GM21576 (cell line): ENCODE measurements at regions not wholly inside any gene's neighbourhood (a gene's known extent, or its start where the extent isn't known, plus 50 kb on each side); places are given as distances from the start of the nearest gene placed in this dataset.

ENCODE experiments used
- ATAC-seq: cut with Tn5 transposase; IDR thresholded peaks from one replicate; pipeline ENCODE4 v1.9.1; 2021; ENCODE audit warnings: mild to moderate bottlenecking, moderate library complexity; ENCODE audit not compliant: unreplicated experiment

- ATAC-seq: no peak
Observed at GRCh38 chr4:111537165-111537564, 608.1 kb upstream of the FAM241A start.

DNA sequence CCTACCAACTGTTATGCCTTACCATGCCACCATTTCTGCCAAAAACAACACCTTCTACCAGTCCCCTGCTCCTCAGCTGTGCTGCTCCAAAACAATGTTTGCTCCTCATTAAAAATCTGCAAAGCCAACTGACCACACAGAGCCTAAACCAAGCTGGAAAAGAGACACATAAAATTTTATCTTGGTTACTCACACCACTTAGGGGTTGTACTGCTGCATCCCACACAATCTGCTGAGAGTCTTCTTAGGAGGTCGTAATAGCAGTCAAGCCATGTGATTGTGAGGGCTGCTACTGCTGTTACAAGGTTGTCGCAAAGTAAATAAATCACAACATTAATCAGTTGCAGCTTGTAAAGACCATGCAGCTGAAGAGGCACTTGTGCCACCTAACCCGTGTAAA, 607.4 kb upstream of the FAM241A start:
- ATAC-seq: no peak

- ATAC-seq: no peak
Observed at GRCh38 chr4:111540671-111541070, 604.6 kb upstream of the FAM241A start.

DNA sequence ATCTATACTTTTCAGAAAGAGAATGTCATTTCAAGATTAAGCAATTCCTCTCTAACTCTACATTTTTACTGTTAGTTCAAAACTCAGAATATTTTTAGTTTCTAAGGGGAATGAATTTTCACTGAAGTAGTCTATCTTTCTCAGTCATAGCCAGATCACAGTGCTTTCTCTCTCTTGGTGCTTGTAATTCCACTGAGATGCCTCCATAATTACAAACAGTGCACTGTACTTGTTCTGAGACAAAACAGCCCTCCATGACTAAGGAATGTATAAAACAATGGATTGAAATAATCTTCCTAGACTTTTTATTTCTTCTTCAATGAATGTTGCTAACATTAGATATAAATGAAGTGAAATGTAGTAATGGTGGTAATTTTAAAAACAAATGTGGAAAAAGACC, 603.2 kb upstream of the FAM241A start:
- ATAC-seq: no peak

DNA sequence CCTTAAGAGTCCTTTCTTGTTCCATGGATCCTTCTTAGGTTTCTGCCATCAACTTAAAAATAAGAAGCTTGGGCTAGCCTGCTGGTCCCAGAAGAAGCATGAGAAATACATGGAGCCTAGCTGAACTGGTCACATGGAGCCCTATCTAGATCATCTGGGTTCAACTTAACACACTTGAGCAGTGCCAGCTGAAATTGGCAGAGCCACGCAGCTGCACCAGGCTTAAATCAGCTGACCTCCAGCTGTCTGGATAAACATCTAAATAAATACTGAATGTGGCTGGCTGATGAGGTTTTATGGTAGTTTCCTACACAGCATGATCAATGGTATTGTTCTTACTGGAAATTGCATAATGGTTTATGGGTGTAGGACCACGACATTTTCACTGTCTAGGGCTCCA, 598.4 kb upstream of the FAM241A start:
- no peak for ATAC-seq

DNA sequence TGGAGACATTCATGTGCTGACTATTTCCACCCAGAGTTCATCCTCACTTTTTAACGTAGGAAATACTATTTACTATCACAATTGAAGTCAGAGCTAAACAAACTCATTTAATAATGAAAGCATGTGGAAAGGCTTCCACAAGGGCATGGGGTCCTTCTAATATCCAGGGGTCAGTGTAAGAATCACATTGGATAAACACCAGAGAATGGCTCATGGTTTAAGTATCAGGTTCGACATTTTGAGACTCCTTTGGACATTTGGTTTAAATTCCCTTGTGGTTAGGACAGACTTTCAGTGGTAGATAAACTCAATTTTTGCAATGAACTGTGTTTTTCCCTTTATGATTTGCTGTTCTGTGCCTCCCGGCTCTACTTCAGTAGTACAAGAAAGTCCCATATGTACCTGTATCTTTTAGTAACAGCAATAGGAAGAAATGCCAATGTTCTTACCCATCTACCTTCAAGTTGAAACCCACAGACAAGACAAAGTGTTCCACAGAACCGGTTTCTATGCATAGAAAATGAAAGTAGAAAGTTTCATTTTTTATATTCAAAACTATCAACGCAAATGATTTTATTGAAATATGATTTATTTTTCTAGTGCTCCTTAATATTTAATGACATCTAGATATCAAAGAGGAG, 589.0 kb upstream of the FAM241A start:
- no peak for ATAC-seq

DNA sequence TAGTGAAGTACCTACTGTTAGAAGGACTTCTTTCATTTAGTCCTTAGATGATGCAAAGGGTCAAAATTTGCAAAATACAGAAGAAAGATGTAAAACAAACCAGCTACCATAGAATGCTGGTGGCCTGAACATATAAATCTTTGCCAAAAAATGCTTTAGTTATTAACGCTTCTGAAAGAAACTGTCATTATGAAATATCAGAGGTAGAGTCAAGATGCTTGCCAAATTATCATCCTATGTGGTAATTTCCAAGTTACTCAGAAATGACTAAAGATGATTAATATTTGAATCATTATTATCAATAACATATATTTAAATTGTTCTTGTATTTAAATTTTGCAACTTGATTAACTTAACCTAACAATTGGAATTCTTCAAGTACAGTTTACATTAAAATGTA, 588.4 kb upstream of the FAM241A start:
- ATAC-seq: no peak

- ATAC-seq: no peak
Observed at GRCh38 chr4:111562826-111563225, 582.4 kb upstream of the FAM241A start.

DNA sequence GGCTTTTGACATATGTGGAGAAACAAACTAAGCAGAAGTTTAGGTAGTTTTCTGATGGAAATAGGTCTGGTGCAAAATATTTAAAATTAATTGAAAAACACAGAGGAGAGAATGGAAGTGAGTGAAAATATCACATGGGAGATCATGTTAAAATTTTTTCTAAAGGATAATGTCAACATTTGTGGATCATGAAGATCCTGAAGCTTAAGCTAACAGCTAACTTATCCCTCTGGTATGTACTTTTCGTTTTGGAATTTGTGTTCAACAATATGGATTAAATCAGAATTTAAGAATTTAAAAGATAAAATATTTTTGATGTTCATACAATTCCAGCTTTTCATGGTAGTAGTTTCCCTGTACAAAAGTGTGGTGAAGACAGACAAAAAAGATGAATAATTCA, 572.8 kb upstream of the FAM241A start:
- no peak for ATAC-seq

- ATAC-seq: no peak
Observed at GRCh38 chr4:111573386-111573785, 571.9 kb upstream of the FAM241A start.

- no peak for ATAC-seq
Observed at GRCh38 chr4:111579767-111580166, 565.5 kb upstream of the FAM241A start.

DNA sequence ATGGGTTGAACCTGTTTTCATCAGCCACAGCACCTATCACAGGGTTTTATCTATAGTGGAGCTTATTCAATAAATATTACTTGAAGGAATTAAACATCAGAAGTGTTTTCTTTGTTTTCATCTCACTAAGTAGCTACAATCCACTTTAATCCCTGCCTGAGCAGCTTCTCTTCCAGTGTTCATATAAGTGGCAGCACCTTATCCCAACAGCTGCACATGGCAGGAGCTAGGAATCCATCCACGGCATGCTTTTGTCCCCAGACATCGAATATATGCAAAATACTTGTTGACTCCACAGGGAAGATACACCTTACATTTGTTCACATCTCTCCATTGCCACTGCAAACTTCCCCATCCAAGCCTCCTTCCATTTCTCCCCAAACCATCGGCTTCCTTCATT, 549.8 kb upstream of the FAM241A start:
- ATAC-seq: no peak

- ATAC-seq: no peak
Observed at GRCh38 chr4:111596491-111596890, 548.8 kb upstream of the FAM241A start.

- ATAC-seq: no peak
Observed at GRCh38 chr4:111601671-111602070, 543.6 kb upstream of the FAM241A start.

- ATAC-seq: no peak
Observed at GRCh38 chr4:111602848-111603247, 542.4 kb upstream of the FAM241A start.

DNA sequence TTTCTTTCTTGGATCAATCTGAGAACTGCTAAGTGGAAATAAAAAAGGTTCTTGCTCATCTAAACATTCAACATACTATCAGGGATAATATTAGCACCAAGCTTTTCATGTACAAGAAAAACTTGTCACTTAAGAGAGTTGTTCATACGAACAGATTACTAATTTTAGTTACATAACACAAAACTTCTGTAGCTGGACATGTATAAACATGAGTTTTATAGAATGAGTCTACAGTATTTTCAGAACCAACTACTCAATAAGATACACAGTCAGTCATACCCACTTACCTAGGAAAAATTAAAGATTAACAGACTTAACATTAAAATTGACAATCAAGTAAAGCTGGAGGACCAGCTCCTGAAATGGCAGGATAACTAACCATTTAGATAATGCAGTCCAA, 540.1 kb upstream of the FAM241A start:
- ATAC-seq: no peak

DNA sequence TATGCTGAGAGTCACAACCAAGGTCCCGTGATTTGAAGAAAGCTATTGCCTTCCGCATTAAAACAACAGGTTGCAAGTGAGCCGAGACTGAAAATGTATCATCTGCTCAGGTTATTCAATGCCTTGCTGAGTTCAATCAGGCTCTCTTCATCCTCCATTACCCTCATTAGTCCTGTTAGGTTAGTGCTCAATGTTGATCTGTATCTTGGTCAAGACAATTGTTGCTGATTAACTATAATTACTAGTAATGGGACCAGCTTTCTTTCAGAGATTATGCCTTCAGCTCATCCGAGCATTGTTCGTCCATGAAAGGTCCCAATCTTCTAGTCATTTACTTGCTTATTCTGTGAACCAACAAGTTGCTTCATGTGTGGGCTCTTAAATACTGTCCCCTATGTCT, 534.6 kb upstream of the FAM241A start:
- ATAC-seq: no peak

DNA sequence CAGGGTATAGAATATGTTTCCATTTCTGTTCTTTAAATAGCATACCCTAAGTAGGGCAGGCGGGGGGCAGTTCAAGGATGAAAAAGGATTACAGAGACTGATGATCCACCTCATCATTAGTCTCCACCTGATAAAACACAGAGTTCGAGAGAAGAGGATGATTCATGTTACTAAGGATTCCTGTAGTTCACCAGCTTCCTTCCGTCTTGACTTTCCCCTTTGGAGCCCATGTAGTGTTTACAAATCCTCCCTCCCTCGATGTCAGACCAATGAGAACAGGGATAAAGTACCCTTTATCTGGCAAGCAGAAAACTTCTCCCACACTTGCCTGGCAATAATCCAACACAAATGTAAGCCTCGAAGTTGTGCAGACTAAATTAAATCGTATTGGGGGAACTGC, 526.3 kb upstream of the FAM241A start:
- no peak for ATAC-seq

DNA sequence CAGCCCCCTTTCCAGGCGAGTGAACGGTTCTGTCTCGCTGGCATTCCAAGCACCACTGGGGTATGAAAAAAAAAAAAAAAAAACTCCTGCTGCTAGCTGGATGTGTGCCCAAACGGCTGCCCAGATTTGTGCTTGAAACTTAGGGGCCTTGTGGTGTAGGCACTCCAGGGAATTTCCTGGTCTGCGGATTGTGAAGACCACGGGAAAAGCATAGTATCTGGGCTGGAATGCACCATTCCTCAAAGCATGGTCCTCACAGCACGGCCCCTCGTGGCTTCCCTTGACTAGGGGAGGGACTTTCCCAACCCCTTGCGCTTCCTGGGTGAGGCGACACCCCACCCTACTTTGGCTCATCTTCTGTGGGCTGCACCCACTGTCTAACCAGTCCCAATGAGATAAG, 516.8 kb upstream of the FAM241A start:
- ATAC-seq: no peak

DNA sequence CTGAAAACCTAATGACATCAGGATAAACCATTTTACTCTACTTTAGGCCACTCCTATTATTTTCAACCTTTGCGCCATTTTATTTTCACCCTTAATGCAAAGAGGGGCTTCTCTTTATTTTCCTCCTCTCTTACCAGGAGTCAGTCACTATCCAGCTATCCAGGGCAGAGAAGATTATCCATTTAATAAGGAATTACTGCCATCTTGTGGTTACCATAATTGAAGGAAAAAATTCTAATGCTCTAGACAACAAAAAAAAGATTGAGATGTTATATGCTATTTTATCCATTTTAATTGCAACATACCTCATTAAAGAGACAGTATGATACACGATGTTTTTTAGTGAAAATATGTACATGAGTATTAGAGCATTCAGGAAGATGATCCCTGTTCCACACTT, 514.5 kb upstream of the FAM241A start:
- ATAC-seq: no peak

- no peak for ATAC-seq
Observed at GRCh38 chr4:111631215-111631999, 513.8 kb upstream of the FAM241A start.

- no peak for ATAC-seq
Observed at GRCh38 chr4:111632641-111633151, 512.6 kb upstream of the FAM241A start.
